Activated CD8-positive, alpha-beta T cell treated with anti-CD3 and anti-CD28 coated beads for 36 hours (primary cell): ENCODE measurements at regions not wholly inside any gene's neighbourhood (a gene's known extent, or its start where the extent isn't known, plus 50 kb on each side); places are given as distances from the start of the nearest gene placed in this dataset.

ENCODE experiments used
- ATAC-seq: fragments of 200-7000 bp; cut with Tn5 transposase; one replicate; pipeline ENCODE4 v1.10.0; 2021; ENCODE audit warnings: mild to moderate bottlenecking, moderate library complexity
- CTCF ChIA-PET: fragments of 350-600 bp; sonication (Branson Sonifier 250); formaldehyde crosslinking; loops from one replicate; lab custom pipeline; 2021; ENCODE audit warnings: antibody characterized with exemption; lab: Charles Lee
- POLR2A ChIA-PET: fragments of 350-600 bp; sonication (Branson Sonifier 250); formaldehyde crosslinking; loops from one replicate; lab custom pipeline; 2021; ENCODE audit warnings: antibody characterized with exemption; lab: Charles Lee
- DNase-seq: peaks from one replicate; pipeline ENCODE4 v3.0.0-alpha.2; 2020
- H3K27ac Mint-ChIP-seq: one replicate; pipeline ENCODE4 v1.8.0; 2021; ENCODE audit warnings: mild to moderate bottlenecking, mixed read lengths
- H3K27me3 Mint-ChIP-seq: one replicate; pipeline ENCODE4 v1.8.0; 2021; ENCODE audit warnings: mixed read lengths
- H3K36me3 Mint-ChIP-seq: one replicate; pipeline ENCODE4 v1.8.0; 2021; ENCODE audit warnings: low read depth, mixed read lengths
- H3K4me1 Mint-ChIP-seq: one replicate; pipeline ENCODE4 v1.8.0; 2021; ENCODE audit warnings: low read depth, mixed read lengths
- H3K4me3 Mint-ChIP-seq: one replicate; pipeline ENCODE4 v1.8.0; 2021; ENCODE audit warnings: mild to moderate bottlenecking, moderate library complexity, mixed read lengths
- H3K9me3 Mint-ChIP-seq: one replicate; pipeline ENCODE4 v1.8.0; 2021; ENCODE audit warnings: mixed read lengths
- CTCF ChIP-seq: fragments of 200-600 bp; IDR thresholded peaks from one replicate; pipeline ENCODE4 v1.8.0; 2022; ENCODE audit warnings: antibody characterized with exemption, mild to moderate bottlenecking
- intact Hi-C: fragments of 100-400 bp; cut with micrococcal nuclease; formaldehyde crosslinking; loops from one replicate; pipeline ENCODE4 v1.10.0; 2022

- Mint-ChIP-seq H3K4me1 (no peaks in the 10 kb centered on the region), H3K4me3 (no peak overlapping the region), H3K36me3 (no peaks in the 10 kb centered on the region), H3K27ac (no peak overlapping the region), H3K27me3 (peaks cover 3% of the 10 kb centered on the region), H3K9me3 (no peaks in the 10 kb centered on the region)
- no peak for ATAC-seq
- no peak for DNase-seq
- intact Hi-C loops, result no loop called here
- no peak for TF ChIP-seq CTCF
- ChIA-PET CTCF (no interaction called here), POLR2A (no interaction called here)
Measured at GRCh38 chr12:46131732-46132469, 136.9 kb downstream of the SLC38A1 start.

GRCh38 chr12:46127656-46128055 lies 137.3 kb upstream of the SCAF11 start:
- Mint-ChIP-seq H3K9me3 (no peaks in the 10 kb centered on the region), H3K27ac (no peak overlapping the region), H3K27me3 (peaks cover 3% of the 10 kb centered on the region), H3K4me1 (peaks cover 5% of the 10 kb centered on the region), H3K4me3 (no peak overlapping the region), H3K36me3 (no peaks in the 10 kb centered on the region)
- intact Hi-C loops, result loop anchor here (5.0 kb wide), 1 partner anchor 175 kb away; no protein-coding TSS in a partner anchor
- ATAC-seq (no peak), DNase-seq (no peak)
- CTCF ChIA-PET, result interaction anchor here (0.8 to 3.9 kb wide), 4 partner anchors 9 to 176 kb away, joined by 3 to 41 read pairs (median 4); no protein-coding TSS in a partner anchor
- no peak for TF ChIP-seq CTCF
- POLR2A ChIA-PET, result no interaction called here

- ChIA-PET POLR2A (interaction anchor here (0.7 to 1.5 kb wide), 3 partner anchors 144 to 390 kb away, joined by 3 read pairs; no protein-coding TSS in a partner anchor), CTCF (interaction anchor here (0.8 to 3.9 kb wide), 36 partner anchors 8 to 898 kb away, joined by 3 to 41 read pairs (median 6); partner anchors contain the start of gene SLC38A1)
- peaks cover 6% of the 10 kb centered on the region for H3K27me3 Mint-ChIP-seq
- intact Hi-C loops, result loop anchor here (5.0 kb wide), 1 partner anchor 176 kb away; no protein-coding TSS in a partner anchor
- TF ChIP-seq CTCF, result no peak
- peaks cover 5% of the 10 kb centered on the region for H3K4me1 Mint-ChIP-seq
- DNase-seq, result no peak
- no peak for ATAC-seq
- no peak overlapping the region for H3K27ac Mint-ChIP-seq
- no peak overlapping the region for H3K4me3 Mint-ChIP-seq
- no peaks in the 10 kb centered on the region for H3K36me3 Mint-ChIP-seq
- no peaks in the 10 kb centered on the region for H3K9me3 Mint-ChIP-seq
Measured at GRCh38 chr12:46126050-46126727, 135.8 kb upstream of the SCAF11 start.

GRCh38 chr12:46124848-46125619 lies 134.7 kb upstream of the SCAF11 start:
- intact Hi-C loops, result loop anchor here (5.0 kb wide), 1 partner anchor 177 kb away; no protein-coding TSS in a partner anchor
- ATAC-seq, result peak; percentile 98
- POLR2A ChIA-PET, result interaction anchor here (0.7 to 1.5 kb wide), 7 partner anchors 11 to 554 kb away, joined by 3 read pairs; no protein-coding TSS in a partner anchor
- H3K9me3 Mint-ChIP-seq, result no peaks in the 10 kb centered on the region
- H3K4me1 Mint-ChIP-seq, result peaks cover 5% of the 10 kb centered on the region
- CTCF ChIA-PET, result interaction anchor here (0.6 to 3.9 kb wide), 80 partner anchors 8 to 1042 kb away, joined by 3 to 41 read pairs (median 4); partner anchors contain the start of genes SLC38A1 and SLC38A2
- no peak overlapping the region for H3K27ac Mint-ChIP-seq
- DNase-seq, result peak; percentile 73
- peaks cover 6% of the 10 kb centered on the region for H3K27me3 Mint-ChIP-seq
- TF ChIP-seq CTCF, result peak; percentile 60
- no peaks in the 10 kb centered on the region for H3K36me3 Mint-ChIP-seq
- H3K4me3 Mint-ChIP-seq, result peak overlapping the region; percentile 2
